Astrocyte (in vitro differentiated cells and primary cell): ENCODE measurements at regions not wholly inside any gene's neighbourhood (a gene's known extent, or its start where the extent isn't known, plus 50 kb on each side); places are given as distances from the start of the nearest gene placed in this dataset.

Experiments
- DNase-seq: peaks from one replicate; pipeline ENCODE4 v3.0.0-alpha.2; 2010; ENCODE audit warnings: low read depth
- FAIRE-seq: peaks from 2 replicates; lab custom pipeline; 2011; peaks lifted over from hg19 to GRCh38; lab: Jason Lieb, UNC
- H2AFZ ChIP-seq: 2 replicates; pipeline ENCODE4 v1.6.0; 2012; ENCODE audit warnings: low read depth, low read length, inconsistent platforms
- H3K27ac ChIP-seq: 2 replicates; pipeline ENCODE4 v1.5.1; 2011; ENCODE audit warnings: low read depth, low read length, inconsistent platforms
- H3K27me3 ChIP-seq: 2 replicates; pipeline ENCODE4 v1.6.0; 2011; ENCODE audit warnings: low read length, inconsistent platforms; ENCODE audit not compliant: insufficient read depth
- H3K36me3 ChIP-seq: 2 replicates; pipeline ENCODE4 v1.5.1; 2011; ENCODE audit warnings: low read length, inconsistent platforms; ENCODE audit not compliant: insufficient read depth
- H3K4me1 ChIP-seq: 2 replicates; pipeline ENCODE4 v1.5.1; 2011; ENCODE audit warnings: low read length, inconsistent platforms; ENCODE audit not compliant: insufficient read depth
- H3K4me2 ChIP-seq: 2 replicates; pipeline ENCODE4 v1.6.0; 2012; ENCODE audit warnings: low read length, inconsistent platforms
- H3K4me3 ChIP-seq: 2 replicates; pipeline ENCODE4 v1.5.1; 2011; ENCODE audit warnings: low read depth, mild to moderate bottlenecking, low read length, inconsistent platforms; ENCODE audit not compliant: insufficient read depth
- H3K79me2 ChIP-seq: 2 replicates; pipeline ENCODE4 v1.6.0; 2012; ENCODE audit warnings: mild to moderate bottlenecking, low read length, inconsistent platforms; ENCODE audit not compliant: insufficient read depth
- H3K9ac ChIP-seq: 2 replicates; pipeline ENCODE4 v1.6.0; 2012; ENCODE audit warnings: mild to moderate bottlenecking, low read length, inconsistent platforms
- H3K9me3 ChIP-seq: 2 replicates; pipeline ENCODE4 v1.5.1; 2012; ENCODE audit warnings: low read depth, mild to moderate bottlenecking, low read length, inconsistent platforms; ENCODE audit not compliant: insufficient read depth
- H4K20me1 ChIP-seq: 2 replicates; pipeline ENCODE4 v1.6.0; 2012; ENCODE audit warnings: low read length, inconsistent platforms; ENCODE audit not compliant: insufficient read depth
- H3K27ac Mint-ChIP-seq: one replicate; pipeline ENCODE4 v1.8.0; 2021; ENCODE audit warnings: mild to moderate bottlenecking, mixed read lengths; ENCODE audit not compliant: unreplicated experiment
- H3K27me3 Mint-ChIP-seq: one replicate; pipeline ENCODE4 v1.8.0; 2021; ENCODE audit warnings: low read depth, mixed read lengths; ENCODE audit not compliant: unreplicated experiment
- H3K36me3 Mint-ChIP-seq: one replicate; pipeline ENCODE4 v1.8.0; 2021; ENCODE audit warnings: low read depth, mixed read lengths; ENCODE audit not compliant: unreplicated experiment
- H3K4me1 Mint-ChIP-seq: one replicate; pipeline ENCODE4 v1.8.0; 2021; ENCODE audit warnings: low read depth, mixed read lengths; ENCODE audit not compliant: unreplicated experiment
- H3K4me3 Mint-ChIP-seq: one replicate; pipeline ENCODE4 v1.8.0; 2021; ENCODE audit warnings: mild to moderate bottlenecking, moderate library complexity, mixed read lengths; ENCODE audit not compliant: unreplicated experiment
- H3K9me3 Mint-ChIP-seq: one replicate; pipeline ENCODE4 v1.8.0; 2021; ENCODE audit warnings: mild to moderate bottlenecking, mixed read lengths; ENCODE audit not compliant: unreplicated experiment
- CTCF ChIP-seq: IDR thresholded peaks from 2 replicates; pipeline ENCODE4 v1.5.1; 2011; ENCODE audit warnings: low read depth, mild to moderate bottlenecking, inconsistent platforms, low read length, moderate library complexity; ENCODE audit not compliant: insufficient read depth
- EZH2 ChIP-seq: IDR thresholded peaks from 2 replicates; pipeline ENCODE4 v1.6.1; 2012; ENCODE audit warnings: mild to moderate bottlenecking, low read length, inconsistent platforms; ENCODE audit not compliant: insufficient read depth

GRCh38 chr6:134739299-134740026 is 210.4 kb downstream of the ALDH8A1 start:
- peak; percentile 63 for FAIRE-seq
- peaks cover 23% of the 10 kb centered on the region for H3K4me1 Mint-ChIP-seq
- no peak overlapping the region for H3K27ac Mint-ChIP-seq

GRCh38 chr6:134738211-134738885 is 211.6 kb downstream of the ALDH8A1 start:
- TF ChIP-seq EZH2 (no peak), CTCF (no peak)
- FAIRE-seq: no peak
- no peak overlapping the region for H3K4me3 Mint-ChIP-seq
- peaks cover 17% of the 10 kb centered on the region for H3K4me1 Mint-ChIP-seq
- no peak overlapping the region for H3K27ac Mint-ChIP-seq
- H3K4me1 ChIP-seq: peaks cover 13% of the 10 kb centered on the region
- peaks cover 1% of the 10 kb centered on the region for H3K27me3 Mint-ChIP-seq
- no peaks in the 10 kb centered on the region for H3K36me3 ChIP-seq
- H3K36me3 Mint-ChIP-seq: no peaks in the 10 kb centered on the region
- no peaks in the 10 kb centered on the region for H4K20me1 ChIP-seq
- no peak overlapping the region for H3K4me3 ChIP-seq
- H2AFZ ChIP-seq: no peak overlapping the region
- H3K27me3 ChIP-seq: no peaks in the 10 kb centered on the region
- no peaks in the 10 kb centered on the region for H3K9me3 ChIP-seq
- H3K9ac ChIP-seq: no peak overlapping the region
- no peak overlapping the region for H3K4me2 ChIP-seq
- DNase-seq: no peak
- no peak overlapping the region for H3K27ac ChIP-seq
- H3K79me2 ChIP-seq: no peaks in the 10 kb centered on the region
- no peaks in the 10 kb centered on the region for H3K9me3 Mint-ChIP-seq

More at GRCh38 chr6:134739299-134740026, 210.4 kb downstream of the ALDH8A1 start:
- Histone ChIP-seq H3K4me3 (no peak overlapping the region), H3K36me3 (no peaks in the 10 kb centered on the region), H3K9me3 (no peaks in the 10 kb centered on the region), H3K4me2 (peak overlapping the region; percentile 29), H3K27ac (no peak overlapping the region), H2AFZ (no peak overlapping the region), H3K27me3 (no peaks in the 10 kb centered on the region), H3K79me2 (no peaks in the 10 kb centered on the region), H4K20me1 (no peaks in the 10 kb centered on the region), H3K4me1 (peaks cover 13% of the 10 kb centered on the region), H3K9ac (no peak overlapping the region)
- no peak overlapping the region for H3K4me3 Mint-ChIP-seq
- H3K27me3 Mint-ChIP-seq: peaks cover 1% of the 10 kb centered on the region
- no peaks in the 10 kb centered on the region for H3K36me3 Mint-ChIP-seq
- no peaks in the 10 kb centered on the region for H3K9me3 Mint-ChIP-seq
- TF ChIP-seq EZH2 (no peak), CTCF (no peak)
- peak; percentile 70 for DNase-seq

- Histone ChIP-seq H3K36me3 (no peaks in the 10 kb centered on the region), H3K9me3 (no peaks in the 10 kb centered on the region), H3K4me1 (peaks cover 7% of the 10 kb centered on the region), H3K9ac (no peak overlapping the region), H3K4me2 (no peak overlapping the region), H4K20me1 (no peaks in the 10 kb centered on the region), H3K4me3 (no peak overlapping the region), H3K79me2 (no peaks in the 10 kb centered on the region), H2AFZ (no peak overlapping the region), H3K27ac (no peak overlapping the region), H3K27me3 (no peaks in the 10 kb centered on the region)
- FAIRE-seq: no peak
- Mint-ChIP-seq H3K27ac (no peak overlapping the region), H3K4me3 (no peak overlapping the region), H3K4me1 (peaks cover 18% of the 10 kb centered on the region), H3K27me3 (peaks cover 1% of the 10 kb centered on the region), H3K9me3 (no peaks in the 10 kb centered on the region), H3K36me3 (no peaks in the 10 kb centered on the region)
- TF ChIP-seq EZH2: no peak
- no peak for TF ChIP-seq CTCF
- DNase-seq: no peak
Measured at GRCh38 chr6:134735461-134735860, 214.4 kb downstream of the ALDH8A1 start.
